MCF 10A (cell line): ENCODE measurements at regions not wholly inside any gene's neighbourhood (a gene's known extent, or its start where the extent isn't known, plus 50 kb on each side); places are given as distances from the start of the nearest gene placed in this dataset.

Experiments
- BruUV-seq: library from RNA; stranded (reverse); fragments of 400-500 nt; replicated peaks from 2 replicates; lab custom pipeline; 2021; lab: Mats Ljungman, UMichigan
- CTCF ChIA-PET: fragments of 300-600 bp; sonication (Branson Sonifier 250); formaldehyde crosslinking; extraction: SDS; loops from one replicate; lab custom pipeline; 2021; ENCODE audit warnings: antibody characterized with exemption, inconsistent platforms; lab: Yijun Ruan, JAX
- POLR2A ChIA-PET: fragments of 300-600, 350-650 bp; sonication (Branson Sonifier 250); formaldehyde crosslinking; extraction: SDS; loops from one replicate; lab custom pipeline; 2020; ENCODE audit warnings: antibody characterized with exemption, inconsistent platforms; lab: Yijun Ruan, JAX
- DNase-seq: peaks from one replicate; pipeline ENCODE4 v3.0.0-alpha.2; 2018; ENCODE audit not compliant: unreplicated experiment
- H3K27ac Mint-ChIP-seq: one replicate; pipeline ENCODE4 v1.8.0; 2022; ENCODE audit warnings: mild to moderate bottlenecking, low read depth, mixed read lengths; ENCODE audit not compliant: unreplicated experiment
- H3K27me3 Mint-ChIP-seq: one replicate; pipeline ENCODE4 v1.8.0; 2022; ENCODE audit warnings: mixed read lengths; ENCODE audit not compliant: insufficient read depth, unreplicated experiment
- H3K36me3 Mint-ChIP-seq: one replicate; pipeline ENCODE4 v1.8.0; 2022; ENCODE audit warnings: mild to moderate bottlenecking, moderate library complexity, mixed read lengths; ENCODE audit not compliant: insufficient read depth, unreplicated experiment
- H3K4me1 Mint-ChIP-seq: one replicate; pipeline ENCODE4 v1.8.0; 2022; ENCODE audit warnings: mixed read lengths; ENCODE audit not compliant: insufficient read depth, unreplicated experiment
- H3K4me3 Mint-ChIP-seq: one replicate; pipeline ENCODE4 v1.8.0; 2022; ENCODE audit warnings: mild to moderate bottlenecking, moderate library complexity, mixed read lengths; ENCODE audit not compliant: unreplicated experiment
- H3K9me3 Mint-ChIP-seq: one replicate; pipeline ENCODE4 v1.8.0; 2022; ENCODE audit warnings: mixed read lengths; ENCODE audit not compliant: unreplicated experiment
- CTCF ChIP-seq: fragments of 200-600 bp; IDR thresholded peaks from one replicate; pipeline ENCODE4 v1.8.0; 2022; ENCODE audit warnings: antibody characterized with exemption, mild to moderate bottlenecking; ENCODE audit not compliant: unreplicated experiment
- intact Hi-C: fragments of 100-400 bp; cut with micrococcal nuclease; formaldehyde crosslinking; loops from 2 replicates; pipeline ENCODE4 v1.14.1; 2022

GRCh38 chr11:116188350-116188749 is 584.4 kb downstream of the BUD13 start:
- TF ChIP-seq CTCF = no peak

GRCh38 chr11:116187026-116187425 is 585.8 kb downstream of the BUD13 start:
- no peak for TF ChIP-seq CTCF
- ChIA-PET CTCF (interaction anchor here (1.1 kb wide), 1 partner anchor 12 kb away, joined by 3 read pairs; no protein-coding TSS in a partner anchor), POLR2A (no interaction called here)
- Mint-ChIP-seq H3K9me3 (peaks cover 59% of the 10 kb centered on the region), H3K4me3 (no peak overlapping the region), H3K27ac (no peak overlapping the region), H3K4me1 (no peaks in the 10 kb centered on the region), H3K27me3 (no peaks in the 10 kb centered on the region), H3K36me3 (peaks cover 4% of the 10 kb centered on the region)
- BruUV-seq = no TSS peak
- DNase-seq = no peak
- intact Hi-C loops = no loop called here

More at GRCh38 chr11:116188350-116188749, 584.4 kb downstream of the BUD13 start:
- peaks cover 53% of the 10 kb centered on the region for H3K9me3 Mint-ChIP-seq
- H3K36me3 Mint-ChIP-seq = peaks cover 4% of the 10 kb centered on the region
- no peak overlapping the region for H3K27ac Mint-ChIP-seq
- ChIA-PET POLR2A (no interaction called here), CTCF (interaction anchor here (1.1 kb wide), 1 partner anchor 11 kb away, joined by 3 read pairs; no protein-coding TSS in a partner anchor)
- intact Hi-C loops = no loop called here
- no peaks in the 10 kb centered on the region for H3K4me1 Mint-ChIP-seq
- no peak for DNase-seq
- no TSS peak for BruUV-seq
- H3K4me3 Mint-ChIP-seq = no peak overlapping the region
- H3K27me3 Mint-ChIP-seq = no peaks in the 10 kb centered on the region

- H3K27me3 Mint-ChIP-seq = no peaks in the 10 kb centered on the region
- ChIA-PET CTCF (no interaction called here), POLR2A (no interaction called here)
- BruUV-seq = no TSS peak
- DNase-seq = no peak
- H3K36me3 Mint-ChIP-seq = peaks cover 4% of the 10 kb centered on the region
- no peak for TF ChIP-seq CTCF
- intact Hi-C loops = no loop called here
- H3K27ac Mint-ChIP-seq = no peak overlapping the region
- no peak overlapping the region for H3K4me3 Mint-ChIP-seq
- no peaks in the 10 kb centered on the region for H3K4me1 Mint-ChIP-seq
- peaks cover 67% of the 10 kb centered on the region for H3K9me3 Mint-ChIP-seq
Observed at GRCh38 chr11:116185551-116185950, 587.2 kb downstream of the BUD13 start.

- intact Hi-C loops = no loop called here
- Mint-ChIP-seq H3K36me3 (peaks cover 4% of the 10 kb centered on the region), H3K27me3 (no peaks in the 10 kb centered on the region), H3K27ac (no peak overlapping the region), H3K4me1 (no peaks in the 10 kb centered on the region), H3K9me3 (peaks cover 61% of the 10 kb centered on the region), H3K4me3 (no peak overlapping the region)
- ChIA-PET POLR2A (no interaction called here), CTCF (interaction anchor here (0.6 kb wide), 2 partner anchors 40 to 142 kb away, joined by 3 read pairs; no protein-coding TSS in a partner anchor)
- no peak for TF ChIP-seq CTCF
- BruUV-seq = no TSS peak
- DNase-seq = no peak
Observed at GRCh38 chr11:116184763-116185162, 588.0 kb downstream of the BUD13 start.
